ENCODE measurements at regions not wholly inside any gene's neighbourhood (a gene's known extent, or its start where the extent isn't known, plus 50 kb on each side); places are given as distances from the start of the nearest gene placed in this dataset.

- TF ChIP-seq, protein P1, sequence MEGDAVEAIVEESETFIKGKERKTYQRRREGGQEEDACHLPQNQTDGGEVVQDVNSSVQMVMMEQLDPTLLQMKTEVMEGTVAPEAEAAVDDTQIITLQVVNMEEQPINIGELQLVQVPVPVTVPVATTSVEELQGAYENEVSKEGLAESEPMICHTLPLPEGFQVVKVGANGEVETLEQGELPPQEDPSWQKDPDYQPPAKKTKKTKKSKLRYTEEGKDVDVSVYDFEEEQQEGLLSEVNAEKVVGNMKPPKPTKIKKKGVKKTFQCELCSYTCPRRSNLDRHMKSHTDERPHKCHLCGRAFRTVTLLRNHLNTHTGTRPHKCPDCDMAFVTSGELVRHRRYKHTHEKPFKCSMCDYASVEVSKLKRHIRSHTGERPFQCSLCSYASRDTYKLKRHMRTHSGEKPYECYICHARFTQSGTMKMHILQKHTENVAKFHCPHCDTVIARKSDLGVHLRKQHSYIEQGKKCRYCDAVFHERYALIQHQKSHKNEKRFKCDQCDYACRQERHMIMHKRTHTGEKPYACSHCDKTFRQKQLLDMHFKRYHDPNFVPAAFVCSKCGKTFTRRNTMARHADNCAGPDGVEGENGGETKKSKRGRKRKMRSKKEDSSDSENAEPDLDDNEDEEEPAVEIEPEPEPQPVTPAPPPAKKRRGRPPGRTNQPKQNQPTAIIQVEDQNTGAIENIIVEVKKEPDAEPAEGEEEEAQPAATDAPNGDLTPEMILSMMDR (IDR thresholded peaks at IDR 0.05; ENCODE audit: poor library complexity, severe bottlenecking) = no peak
- no peak for TF ChIP-seq POLR2AphosphoS5 (IDR thresholded peaks at IDR 0.05)
Observed at GRCh38 chr6:100126790-100127484, 132.9 kb upstream of the MCHR2 start.
